Kidney (tissue), 13 donors: ENCODE measurements at regions not wholly inside any gene's neighbourhood (a gene's known extent, or its start where the extent isn't known, plus 50 kb on each side); places are given as distances from the start of the nearest gene placed in this dataset.

ENCODE experiments used
- DNase-seq, 5 donors: peaks; one replicate each; pipeline ENCODE4 v3.0.0-alpha.2; 2013 to 2020
- FAIRE-seq: peaks from 2 replicates; lab custom pipeline; 2012; peaks lifted over from hg19 to GRCh38; lab: Jason Lieb, UNC
- H3K27ac ChIP-seq, 2 donors: one replicate each; pipeline ENCODE4 v1.7.0; 2013; ENCODE audit warnings: low read depth in 2 of 2, low read length in 2 of 2, inconsistent platforms in 1 of 2
- H3K27me3 ChIP-seq: one replicate; pipeline ENCODE4 v1.7.1; 2013; ENCODE audit warnings: low read length, inconsistent platforms; ENCODE audit not compliant: control insufficient read depth, insufficient read depth
- H3K36me3 ChIP-seq, 3 donors: one replicate each; pipeline versions ENCODE4 v1.7.0 to v1.7.1; 2013; ENCODE audit warnings: low read length in 3 of 3, control low read depth in 1 of 3, inconsistent platforms in 1 of 3; ENCODE audit not compliant: insufficient read depth in 3 of 3, control insufficient read depth in 2 of 3
- H3K4me1 ChIP-seq, 3 donors: one replicate each; pipeline versions ENCODE4 v1.7.0 to v1.7.1; 2013; ENCODE audit warnings: low read length in 3 of 3, inconsistent platforms in 1 of 3, low read depth in 1 of 3; ENCODE audit not compliant: control insufficient read depth in 2 of 3, insufficient read depth in 2 of 3
- H3K4me3 ChIP-seq, 3 donors: one replicate each; pipeline versions ENCODE4 v1.7.0 to v1.8.1; 2013; ENCODE audit warnings: low read length in 3 of 3, control low read depth in 1 of 3, inconsistent platforms in 1 of 3
- H3K9ac ChIP-seq, 3 donors: one replicate each; pipeline versions ENCODE4 v1.7.0 to v1.7.1; 2013; ENCODE audit warnings: low read length in 3 of 3, control low read depth in 1 of 3, inconsistent platforms in 1 of 3
- H3K9me3 ChIP-seq, 3 donors: one replicate each; pipeline versions ENCODE4 v1.7.0 to v1.7.1; 2013; ENCODE audit warnings: low read length in 3 of 3, control low read depth in 1 of 3, inconsistent platforms in 1 of 3; ENCODE audit not compliant: control insufficient read depth in 2 of 3, insufficient read depth in 1 of 3
- CTCF ChIP-seq: IDR thresholded peaks from 3 replicates; pipeline ENCODE4 v1.5.1; 2012; ENCODE audit warnings: mild to moderate bottlenecking, moderate library complexity, borderline replicate concordance; ENCODE audit not compliant: insufficient read depth; ENCODE audit errors: extremely low read depth
- intact Hi-C: fragments of 100-400 bp; cut with DNase I; formaldehyde crosslinking; loops from one replicate; pipeline ENCODE4 v1.11.1; 2022
- donor health status: control.
- donor health status: control.
- donor health status: control.
- donor health status: control.
- donor health status: control.
- donor health status: DM: yes; HTN: yes; CAD: no.
- donor health status: Normal renal cell carcinoma (clear cell type).

DNA sequence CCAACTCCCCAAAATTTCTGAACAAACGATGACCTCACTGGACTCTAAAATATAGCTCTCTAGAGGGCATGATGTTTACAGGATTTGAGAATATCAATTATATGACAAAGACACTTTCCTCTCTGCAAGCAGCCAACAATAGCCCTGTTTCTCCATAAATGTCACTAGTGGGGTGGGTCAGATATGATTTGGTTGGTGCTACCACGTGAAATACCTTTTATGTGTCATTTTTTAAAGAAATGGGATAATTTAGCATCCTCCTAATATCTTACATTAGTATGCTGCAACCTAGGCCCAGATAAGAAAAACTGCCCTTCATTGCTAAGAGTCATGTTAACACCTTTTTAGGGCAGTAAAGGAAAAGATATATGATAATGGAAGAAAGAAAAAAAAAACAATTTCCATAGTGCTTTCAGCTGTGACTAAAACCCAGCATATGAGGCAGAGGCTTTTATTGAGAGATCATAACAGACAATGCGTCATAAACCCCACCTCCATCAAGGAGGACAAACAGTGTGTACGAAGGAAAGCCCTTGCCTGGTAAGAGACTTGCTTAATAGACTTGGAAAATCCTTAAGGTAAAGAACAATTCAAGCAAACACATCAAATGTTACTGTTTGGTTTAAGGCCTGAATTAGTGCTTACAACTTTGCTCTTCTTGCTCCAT lies 372.4 kb upstream of the PAPPA start:
- no peak for TF ChIP-seq CTCF
- FAIRE-seq (no peak), DNase-seq (no peak)
- H3K4me3 ChIP-seq: no peak overlapping the region
- H3K27ac ChIP-seq: no peak overlapping the region
- H3K27me3 ChIP-seq: no peaks in the 10 kb centered on the region
- H3K36me3 ChIP-seq: no peaks in the 10 kb centered on the region
- H3K9me3 ChIP-seq: no peaks in the 10 kb centered on the region
- no peaks in the 10 kb centered on the region for H3K4me1 ChIP-seq
- intact Hi-C loops: no loop called here
- no peak overlapping the region for H3K9ac ChIP-seq

DNA sequence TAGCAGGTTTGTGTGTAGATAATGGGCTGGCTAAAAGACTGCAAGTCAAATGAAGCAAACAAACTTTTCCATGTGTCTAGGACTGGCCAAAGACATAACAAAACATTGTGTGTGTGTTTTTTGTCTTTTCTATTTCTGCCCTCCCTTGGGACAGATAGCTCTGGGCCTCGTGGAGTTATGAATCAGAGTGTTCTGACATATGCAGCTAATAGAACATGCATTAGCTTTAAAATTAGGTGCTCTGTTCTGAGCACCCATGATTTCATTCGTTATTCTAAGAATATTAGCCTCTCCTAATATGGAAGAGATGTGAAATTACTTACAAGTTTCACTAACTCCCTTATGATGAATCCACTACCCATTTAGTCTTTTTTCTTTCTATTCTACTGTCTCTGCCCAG lies 367.3 kb upstream of the PAPPA start:
- DNase-seq (no peak), FAIRE-seq (no peak)
- intact Hi-C loops: no loop called here
- no peak overlapping the region for H3K27ac ChIP-seq
- no peak overlapping the region for H3K9ac ChIP-seq
- H3K4me3 ChIP-seq: no peak overlapping the region
- H3K27me3 ChIP-seq: no peaks in the 10 kb centered on the region
- H3K36me3 ChIP-seq: no peaks in the 10 kb centered on the region
- no peaks in the 10 kb centered on the region for H3K9me3 ChIP-seq
- no peak for TF ChIP-seq CTCF
- no peaks in the 10 kb centered on the region for H3K4me1 ChIP-seq

DNA sequence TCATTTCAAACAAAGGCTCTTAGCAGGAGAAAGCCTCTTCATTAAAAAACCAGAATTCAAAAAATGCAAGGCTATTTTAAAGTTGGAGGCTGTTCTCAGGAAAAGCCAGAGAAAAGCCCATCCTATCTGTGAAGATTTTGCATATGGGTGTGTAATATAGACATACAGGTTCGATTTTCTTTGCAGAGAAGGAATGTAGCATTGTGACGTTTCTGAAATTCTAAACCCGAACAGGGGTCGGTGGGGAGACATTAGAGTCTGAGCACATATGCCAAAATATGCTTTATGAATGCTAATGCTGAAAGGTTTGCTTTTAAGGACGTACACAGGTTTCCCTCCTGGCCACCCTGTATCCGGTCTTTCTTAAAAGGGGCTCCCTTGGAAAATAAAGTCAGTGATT lies 363.1 kb upstream of the PAPPA start:
- Histone ChIP-seq H3K4me1 (no peaks in the 10 kb centered on the region), H3K27ac (no peak overlapping the region), H3K9me3 (no peaks in the 10 kb centered on the region), H3K27me3 (no peaks in the 10 kb centered on the region), H3K36me3 (no peaks in the 10 kb centered on the region), H3K4me3 (no peak overlapping the region), H3K9ac (no peak overlapping the region)
- TF ChIP-seq CTCF: no peak
- intact Hi-C loops: no loop called here
- DNase-seq (no peak), FAIRE-seq (no peak)
